Stimulated activated CD8-positive, alpha-beta memory T cell treated with anti-CD3 and anti-CD28 coated beads, Interleukin-15, amount 100 ng/mL, for 4 hours (primary cell): ENCODE measurements at regions not wholly inside any gene's neighbourhood (a gene's known extent, or its start where the extent isn't known, plus 50 kb on each side); places are given as distances from the start of the nearest gene placed in this dataset.

ENCODE experiments used
- DNase-seq, 2 donors: peaks; one replicate each; pipeline ENCODE4 v3.0.0-alpha.2; 2020; ENCODE audit warnings: low read depth in 2 of 2

GRCh38 chr4:83171436-83172039 lies 57.0 kb upstream of the PLAC8 start:
- DNase-seq = no peak

- no peak for DNase-seq
These were observed 56.4 kb upstream of the PLAC8 start for GRCh38 chr4:83170952-83171399.
